ENCODE measurements at regions not wholly inside any gene's neighbourhood (a gene's known extent, or its start where the extent isn't known, plus 50 kb on each side); places are given as distances from the start of the nearest gene placed in this dataset.

GRCh38 chr13:88729605-88730004 lies 1058.4 kb downstream of the SLITRK5 start:
- TF ChIP-seq CTCF (IDR thresholded peaks at IDR 0.05) (no peak), EZH2 (IDR thresholded peaks at IDR 0.05) (no peak)

Data from neural progenitor cell (in vitro differentiated cells).